ENCODE measurements at regions not wholly inside any gene's neighbourhood (a gene's known extent, or its start where the extent isn't known, plus 50 kb on each side); places are given as distances from the start of the nearest gene placed in this dataset.

DNA sequence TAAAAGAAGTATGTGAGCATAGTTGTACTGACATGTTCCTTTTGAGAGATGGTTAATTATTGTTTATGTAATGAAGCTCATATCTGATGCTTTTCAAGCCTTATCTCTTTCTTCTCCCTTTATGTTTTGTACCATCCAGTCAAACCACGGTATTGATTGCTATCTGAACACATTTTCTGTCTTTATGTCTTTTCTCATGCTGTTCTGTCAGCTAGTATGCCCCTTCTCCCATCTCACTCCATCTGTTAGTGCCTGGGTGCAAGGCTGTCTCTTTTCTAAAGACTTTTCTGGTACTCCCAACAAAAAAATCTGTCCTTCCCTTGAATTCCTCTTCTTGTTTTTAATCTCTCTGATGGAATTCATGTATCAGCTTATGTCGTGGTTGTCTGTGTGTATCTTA is 883.8 kb upstream of the IGFBP7 start:
- TF ChIP-seq, protein P1, sequence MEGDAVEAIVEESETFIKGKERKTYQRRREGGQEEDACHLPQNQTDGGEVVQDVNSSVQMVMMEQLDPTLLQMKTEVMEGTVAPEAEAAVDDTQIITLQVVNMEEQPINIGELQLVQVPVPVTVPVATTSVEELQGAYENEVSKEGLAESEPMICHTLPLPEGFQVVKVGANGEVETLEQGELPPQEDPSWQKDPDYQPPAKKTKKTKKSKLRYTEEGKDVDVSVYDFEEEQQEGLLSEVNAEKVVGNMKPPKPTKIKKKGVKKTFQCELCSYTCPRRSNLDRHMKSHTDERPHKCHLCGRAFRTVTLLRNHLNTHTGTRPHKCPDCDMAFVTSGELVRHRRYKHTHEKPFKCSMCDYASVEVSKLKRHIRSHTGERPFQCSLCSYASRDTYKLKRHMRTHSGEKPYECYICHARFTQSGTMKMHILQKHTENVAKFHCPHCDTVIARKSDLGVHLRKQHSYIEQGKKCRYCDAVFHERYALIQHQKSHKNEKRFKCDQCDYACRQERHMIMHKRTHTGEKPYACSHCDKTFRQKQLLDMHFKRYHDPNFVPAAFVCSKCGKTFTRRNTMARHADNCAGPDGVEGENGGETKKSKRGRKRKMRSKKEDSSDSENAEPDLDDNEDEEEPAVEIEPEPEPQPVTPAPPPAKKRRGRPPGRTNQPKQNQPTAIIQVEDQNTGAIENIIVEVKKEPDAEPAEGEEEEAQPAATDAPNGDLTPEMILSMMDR (IDR thresholded peaks at IDR 0.05), result no peak
- TF ChIP-seq POLR2AphosphoS5 (IDR thresholded peaks at IDR 0.05; ENCODE audit: insufficient read depth in 1 of 2, low read depth in 1 of 2) (no peak), POLR2A (IDR thresholded peaks at IDR 0.05) (no peak)
